IMR-90 (cell line): ENCODE measurements at regions not wholly inside any gene's neighbourhood (a gene's known extent, or its start where the extent isn't known, plus 50 kb on each side); places are given as distances from the start of the nearest gene placed in this dataset.

ENCODE experiments used
- ATAC-seq: fragments of 200-7000 bp; cut with Tn5 transposase; 2 replicates; pipeline ENCODE4 v1.9.1; 2020; ENCODE audit warnings: low read depth, mild to moderate bottlenecking, moderate library complexity
- BruUV-seq: library from RNA; stranded (reverse); fragments of 400-500 nt; replicated peaks from 2 replicates; lab custom pipeline; 2021; lab: Mats Ljungman, UMichigan
- CTCF ChIA-PET: fragments of 300-600 bp; formaldehyde crosslinking; extraction: SDS; loops from one replicate; lab custom pipeline; 2021; ENCODE audit warnings: antibody characterized with exemption; lab: Yijun Ruan, JAX
- POLR2A ChIA-PET: fragments of 300-600 bp; sonication (Branson Sonifier 250); formaldehyde crosslinking; loops from one replicate; lab custom pipeline; 2022; ENCODE audit warnings: antibody characterized with exemption; ENCODE audit not compliant: unreplicated experiment; lab: Charles Lee
- DNase-seq: peaks from one replicate; pipeline ENCODE4 v3.0.0; 2013
- H2AFZ ChIP-seq: replicated peaks from 2 replicates; pipeline ENCODE3; 2013; ENCODE audit warnings: low read length, mild to moderate bottlenecking; ENCODE audit not compliant: poor library complexity
- H2AK5ac ChIP-seq: 2 replicates; pipeline ENCODE4 v1.6.1; 2013; ENCODE audit warnings: low read depth, low read length, inconsistent platforms
- H2AK9ac ChIP-seq: replicated peaks from 2 replicates; pipeline ENCODE3; 2013; ENCODE audit warnings: mild to moderate bottlenecking, low read depth, low read length, moderate library complexity; ENCODE audit not compliant: poor library complexity
- H2BK120ac ChIP-seq: 2 replicates; pipeline ENCODE4 v1.6.1; 2013; ENCODE audit warnings: low read depth, low read length, inconsistent platforms
- H2BK15ac ChIP-seq: 3 replicates; pipeline ENCODE4 v1.6.1; 2013; ENCODE audit warnings: low read depth, low read length, inconsistent platforms
- H2BK20ac ChIP-seq: 2 replicates; pipeline ENCODE4 v1.6.1; 2013; ENCODE audit warnings: low read depth, mild to moderate bottlenecking, inconsistent platforms, low read length, moderate library complexity
- H2BK5ac ChIP-seq: 2 replicates; pipeline ENCODE4 v1.6.1; 2013; ENCODE audit warnings: mild to moderate bottlenecking, low read depth, low read length, inconsistent platforms; ENCODE audit not compliant: poor library complexity, severe bottlenecking
- H3K14ac ChIP-seq: replicated peaks from 2 replicates; pipeline ENCODE4 v1.6.1; 2013; ENCODE audit warnings: low read depth, low read length, inconsistent platforms
- H3K18ac ChIP-seq: 2 replicates; pipeline ENCODE4 v1.6.1; 2013; ENCODE audit warnings: low read depth, low read length, control low read depth
- H3K23ac ChIP-seq: 2 replicates; pipeline ENCODE4 v1.6.1; 2013; ENCODE audit warnings: low read depth, low read length, inconsistent platforms
- H3K27ac ChIP-seq: 2 replicates; pipeline ENCODE4 v1.5.1; 2013; ENCODE audit warnings: mild to moderate bottlenecking, control low read depth, low read length; ENCODE audit not compliant: insufficient read depth
- H3K27me3 ChIP-seq: 2 replicates; pipeline ENCODE4 v1.6.1; 2013; ENCODE audit warnings: low read length; ENCODE audit not compliant: control insufficient read depth, insufficient read depth
- H3K36me3 ChIP-seq: 2 replicates; pipeline ENCODE4 v1.6.1; 2013; ENCODE audit warnings: low read length, mixed read lengths; ENCODE audit not compliant: control insufficient read depth, insufficient read depth
- H3K4ac ChIP-seq: 2 replicates; pipeline ENCODE4 v1.6.1; 2013; ENCODE audit warnings: low read depth, low read length, inconsistent platforms
- H3K4me1 ChIP-seq: 2 replicates; pipeline ENCODE4 v1.6.1; 2013; ENCODE audit warnings: low read length, mixed read lengths; ENCODE audit not compliant: control insufficient read depth, insufficient read depth
- H3K4me2 ChIP-seq: 2 replicates; pipeline ENCODE4 v1.6.1; 2013; ENCODE audit warnings: low read depth, mild to moderate bottlenecking, control low read depth, low read length, moderate library complexity
- H3K4me3 ChIP-seq: 2 replicates; pipeline ENCODE4 v1.5.1; 2013; ENCODE audit warnings: low read depth, mild to moderate bottlenecking, control low read depth, low read length, moderate library complexity; ENCODE audit not compliant: insufficient read depth
- H3K56ac ChIP-seq: 2 replicates; pipeline ENCODE4 v1.6.1; 2013; ENCODE audit warnings: low read length, inconsistent platforms; ENCODE audit not compliant: insufficient read depth; ENCODE audit errors: extremely low read depth
- H3K79me1 ChIP-seq, 2 experiments: 2 replicates each; pipeline ENCODE4 v1.6.1; 2013; ENCODE audit warnings: low read length in 2 of 2, inconsistent platforms in 1 of 2, low read depth in 1 of 2
- H3K9ac ChIP-seq: 2 replicates; pipeline ENCODE4 v1.6.1; 2013; ENCODE audit warnings: low read depth, low read length, control low read depth
- H3K9me1 ChIP-seq: 2 replicates; pipeline ENCODE4 v1.6.1; 2013; ENCODE audit warnings: low read length, inconsistent platforms; ENCODE audit not compliant: insufficient read depth
- H3K9me3 ChIP-seq: 2 replicates; pipeline ENCODE4 v1.6.1; 2013; ENCODE audit warnings: low read length; ENCODE audit not compliant: control insufficient read depth, insufficient read depth
- H4K20me1 ChIP-seq: 2 replicates; pipeline ENCODE4 v1.6.1; 2013; ENCODE audit warnings: low read length, inconsistent platforms; ENCODE audit not compliant: insufficient read depth
- H4K5ac ChIP-seq: 2 replicates; pipeline ENCODE4 v1.6.1; 2013; ENCODE audit warnings: mild to moderate bottlenecking, low read depth, low read length, control low read depth
- H4K8ac ChIP-seq, 2 experiments: 2 replicates each; pipeline ENCODE4 v1.6.1; 2013; ENCODE audit warnings: low read depth in 2 of 2, low read length in 2 of 2, control low read depth in 1 of 2, inconsistent platforms in 1 of 2
- H4K91ac ChIP-seq: 2 replicates; pipeline ENCODE4 v1.6.1; 2013; ENCODE audit warnings: low read depth, low read length, inconsistent platforms; ENCODE audit not compliant: insufficient read depth
- RAD21 ChIP-seq: IDR thresholded peaks from 2 replicates; pipeline ENCODE4 v1.6.1; 2012; ENCODE audit warnings: low read length, improper control_type of control experiment
- WGBS, 2 experiments: methylation state at CpG; one replicate each; pipeline versions ENCODE4 v1.1.5 to v1.1.7; 2013; ENCODE audit warnings: missing lambda C conversion rate in 2 of 2; ENCODE audit not compliant: insufficient read length in 1 of 2; ENCODE audit errors: extremely low coverage in 2 of 2; 5-methylcytosine and 5-hydroxymethylcytosine counted together
- dilution Hi-C: fragments of 300-500 bp; cut with HindIII; formaldehyde crosslinking; loops from one replicate; pipeline ENCODE4 v1.14.3; 2018; ENCODE audit warnings: low sequenced_read_pairs; ENCODE audit not compliant: unreplicated experiment
- in situ Hi-C: fragments of 300-500 bp; cut with MboI; formaldehyde crosslinking; loops from 3 replicates; pipeline ENCODE4 v1.14.3; 2019; ENCODE audit warnings: low sequenced_read_pairs, inconsistent platforms, mixed read lengths
- intact Hi-C: fragments of 100-400 bp; cut with micrococcal nuclease; formaldehyde crosslinking; loops from 2 replicates; pipeline ENCODE4 v1.10.0; 2022

DNA sequence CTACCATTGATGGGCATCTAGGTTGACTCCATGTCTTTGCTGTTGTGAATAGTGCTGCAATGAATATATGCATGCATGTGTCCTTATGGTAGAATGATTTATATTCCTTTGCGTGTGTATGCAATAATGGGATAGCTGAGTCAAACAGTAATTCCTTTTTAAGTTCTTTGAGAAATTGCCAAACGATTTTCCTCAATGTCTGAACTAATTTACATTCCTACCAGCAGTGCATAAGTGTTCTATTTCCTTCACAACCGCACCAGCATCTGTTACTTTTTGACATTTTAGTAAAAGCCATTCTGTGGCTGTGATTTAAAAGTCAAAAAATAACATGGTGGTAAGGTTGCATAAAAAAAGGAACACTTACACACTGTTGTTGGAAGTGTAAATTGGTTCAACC, 103.1 kb upstream of the FAM47B start:
- H3K9me1 ChIP-seq = no peaks in the 10 kb centered on the region

More for the DNA sequence above, 103.1 kb upstream of the FAM47B start:
- Histone ChIP-seq H3K27me3 (no peaks in the 10 kb centered on the region), H3K27ac (no peak overlapping the region), H3K36me3 (no peaks in the 10 kb centered on the region), H4K5ac (no peak overlapping the region), H3K23ac (no peak overlapping the region), H4K20me1 (no peaks in the 10 kb centered on the region), H2BK5ac (no peak overlapping the region), H3K18ac (no peak overlapping the region), H2AK5ac (no peak overlapping the region), H2BK120ac (no peak overlapping the region), H3K79me1 (no peaks in the 10 kb centered on the region), H3K9ac (no peak overlapping the region), H3K4me2 (no peak overlapping the region), H2AFZ (no peak overlapping the region), H2AK9ac (no peak overlapping the region), H3K4me1 (no peaks in the 10 kb centered on the region), H4K8ac (no peak overlapping the region), H3K4me3 (no peak overlapping the region), H3K56ac (no peak overlapping the region), H3K14ac (no peak overlapping the region), H4K91ac (no peak overlapping the region), H3K4ac (no peak overlapping the region), H3K9me3 (no peaks in the 10 kb centered on the region), H2BK20ac (no peak overlapping the region), H2BK15ac (no peak overlapping the region)
- TF ChIP-seq RAD21 = no peak
- dilution Hi-C loops = no loop called here
- no peak for DNase-seq
- in situ Hi-C loops = no loop called here
- WGBS, 2 experiments = no CpG with 5 or more reads among the region's 3 CpGs
- ChIA-PET CTCF (no interaction called here), POLR2A (no interaction called here)
- intact Hi-C loops = no loop called here
- BruUV-seq = no TSS peak
- ATAC-seq = no peak
